Caco-2 (cell line): ENCODE measurements at regions not wholly inside any gene's neighbourhood (a gene's known extent, or its start where the extent isn't known, plus 50 kb on each side); places are given as distances from the start of the nearest gene placed in this dataset.

Experiments
- BruUV-seq: library from RNA; stranded (reverse); fragments of 400-500 nt; replicated peaks from 2 replicates; lab custom pipeline; 2021; lab: Mats Ljungman, UMichigan
- CTCF ChIA-PET: fragments of 300-600 bp; sonication (Branson Sonifier 250); formaldehyde crosslinking; loops from one replicate; lab custom pipeline; 2022; ENCODE audit warnings: antibody characterized with exemption; lab: Charles Lee
- POLR2A ChIA-PET: fragments of 300-600 bp; sonication (Branson Sonifier 250); formaldehyde crosslinking; loops from one replicate; lab custom pipeline; 2022; ENCODE audit warnings: antibody characterized with exemption; lab: Charles Lee
- DNase-seq, 2 experiments: peaks; one replicate each; pipeline versions ENCODE4 v3.0.0 to v3.0.0-alpha.2; 2020 to 2022
- H3K27me3 ChIP-seq: replicated peaks from 2 replicates; pipeline ENCODE4 v1.6.0; 2011; ENCODE audit warnings: low read length; ENCODE audit not compliant: control insufficient read depth, insufficient read depth
- H3K36me3 ChIP-seq: 2 replicates; pipeline ENCODE4 v1.5.1; 2011; ENCODE audit warnings: low read length; ENCODE audit not compliant: control insufficient read depth, insufficient read depth
- H3K4me1 ChIP-seq: fragments of 250-450 bp; sonication (Bioruptor Pico); 2 replicates; pipeline ENCODE4 v1.5.1; 2020; ENCODE audit warnings: mild to moderate bottlenecking
- H3K4me3 ChIP-seq: 2 replicates; pipeline ENCODE4 v1.5.1; 2011; ENCODE audit warnings: low read depth, mild to moderate bottlenecking, control low read depth, low read length
- H3K9me3 ChIP-seq: fragments of 250-450 bp; sonication (Bioruptor Pico); 2 replicates; pipeline ENCODE4 v1.5.1; 2020; ENCODE audit warnings: mild to moderate bottlenecking, moderate library complexity
- H3K27ac Mint-ChIP-seq: one replicate; pipeline ENCODE4 v1.8.0; 2022; ENCODE audit warnings: mixed read lengths; ENCODE audit not compliant: unreplicated experiment
- H3K27me3 Mint-ChIP-seq: one replicate; pipeline ENCODE4 v1.8.0; 2022; ENCODE audit warnings: mixed read lengths; ENCODE audit not compliant: insufficient read depth, unreplicated experiment
- H3K36me3 Mint-ChIP-seq: one replicate; pipeline ENCODE4 v1.8.0; 2022; ENCODE audit warnings: mild to moderate bottlenecking, mixed read lengths; ENCODE audit not compliant: insufficient read depth, unreplicated experiment
- H3K4me1 Mint-ChIP-seq: one replicate; pipeline ENCODE4 v1.8.0; 2022; ENCODE audit warnings: low read depth, mixed read lengths; ENCODE audit not compliant: unreplicated experiment
- H3K4me3 Mint-ChIP-seq: one replicate; pipeline ENCODE4 v1.8.0; 2022; ENCODE audit warnings: mild to moderate bottlenecking, moderate library complexity, mixed read lengths; ENCODE audit not compliant: unreplicated experiment
- H3K9me3 Mint-ChIP-seq: one replicate; pipeline ENCODE4 v1.8.0; 2022; ENCODE audit warnings: mixed read lengths; ENCODE audit not compliant: unreplicated experiment
- intact Hi-C: fragments of 100-400 bp; cut with micrococcal nuclease; formaldehyde crosslinking; loops from one replicate; pipeline ENCODE4 v1.10.0; 2022; ENCODE audit not compliant: unreplicated experiment
- TF ChIP-seq, protein P1 (sequence below), 2 experiments: fragments of 200-600 bp in 1 of 2; IDR thresholded peaks; 1 replicate in 1 of 2; 2 replicates in 1 of 2; pipeline versions ENCODE4 v1.5.1 to v1.8.0; 2011 to 2022; ENCODE audit warnings: antibody characterized with exemption in 1 of 2, control low read depth in 1 of 2, inconsistent platforms in 1 of 2, low read depth in 1 of 2, low read length in 1 of 2, mild to moderate bottlenecking in 1 of 2, moderate library complexity in 1 of 2; ENCODE audit not compliant: insufficient read depth in 1 of 2, severe bottlenecking in 1 of 2, unreplicated experiment in 1 of 2

DNA sequence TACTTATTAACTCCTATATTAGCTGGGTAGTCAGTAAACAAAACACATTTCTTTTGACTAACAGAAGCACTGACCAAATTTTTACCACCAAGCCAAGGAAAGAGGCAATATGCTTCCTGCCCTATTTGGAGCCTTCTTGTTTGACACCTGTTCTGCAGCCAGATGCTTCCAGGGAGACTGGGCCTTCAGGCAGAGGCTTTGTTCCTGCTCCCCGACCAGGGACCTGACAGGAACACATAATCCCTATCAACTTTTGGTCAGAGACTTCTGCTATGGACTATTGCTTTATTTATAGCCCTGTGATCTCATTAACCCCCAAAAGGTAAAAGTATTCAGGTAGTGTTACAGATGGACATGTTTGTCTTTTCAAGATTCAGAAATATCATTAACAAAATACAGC is 541.3 kb downstream of the NTRK3 start:
- Histone ChIP-seq H3K4me1 (no peaks in the 10 kb centered on the region), H3K36me3 (no peaks in the 10 kb centered on the region), H3K9me3 (no peaks in the 10 kb centered on the region), H3K4me3 (no peak overlapping the region), H3K27me3 (no peaks in the 10 kb centered on the region)
- peaks cover 18% of the 10 kb centered on the region for H3K27me3 Mint-ChIP-seq
- intact Hi-C loops = no loop called here
- TF ChIP-seq, protein P1, sequence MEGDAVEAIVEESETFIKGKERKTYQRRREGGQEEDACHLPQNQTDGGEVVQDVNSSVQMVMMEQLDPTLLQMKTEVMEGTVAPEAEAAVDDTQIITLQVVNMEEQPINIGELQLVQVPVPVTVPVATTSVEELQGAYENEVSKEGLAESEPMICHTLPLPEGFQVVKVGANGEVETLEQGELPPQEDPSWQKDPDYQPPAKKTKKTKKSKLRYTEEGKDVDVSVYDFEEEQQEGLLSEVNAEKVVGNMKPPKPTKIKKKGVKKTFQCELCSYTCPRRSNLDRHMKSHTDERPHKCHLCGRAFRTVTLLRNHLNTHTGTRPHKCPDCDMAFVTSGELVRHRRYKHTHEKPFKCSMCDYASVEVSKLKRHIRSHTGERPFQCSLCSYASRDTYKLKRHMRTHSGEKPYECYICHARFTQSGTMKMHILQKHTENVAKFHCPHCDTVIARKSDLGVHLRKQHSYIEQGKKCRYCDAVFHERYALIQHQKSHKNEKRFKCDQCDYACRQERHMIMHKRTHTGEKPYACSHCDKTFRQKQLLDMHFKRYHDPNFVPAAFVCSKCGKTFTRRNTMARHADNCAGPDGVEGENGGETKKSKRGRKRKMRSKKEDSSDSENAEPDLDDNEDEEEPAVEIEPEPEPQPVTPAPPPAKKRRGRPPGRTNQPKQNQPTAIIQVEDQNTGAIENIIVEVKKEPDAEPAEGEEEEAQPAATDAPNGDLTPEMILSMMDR (IDR thresholded peaks at IDR 0.05; ENCODE audit: insufficient read depth in 1 of 2, low read depth in 1 of 2, low read length in 1 of 2, severe bottlenecking in 1 of 2, unreplicated experiment in 1 of 2) = no peak
- H3K4me1 Mint-ChIP-seq = no peaks in the 10 kb centered on the region
- no peaks in the 10 kb centered on the region for H3K9me3 Mint-ChIP-seq
- no TSS peak for BruUV-seq
- CTCF ChIA-PET = no interaction called here
- no peak for DNase-seq
- H3K36me3 Mint-ChIP-seq = no peaks in the 10 kb centered on the region
- no peak overlapping the region for H3K27ac Mint-ChIP-seq
- POLR2A ChIA-PET = no interaction called here
- H3K4me3 Mint-ChIP-seq = no peak overlapping the region

DNA sequence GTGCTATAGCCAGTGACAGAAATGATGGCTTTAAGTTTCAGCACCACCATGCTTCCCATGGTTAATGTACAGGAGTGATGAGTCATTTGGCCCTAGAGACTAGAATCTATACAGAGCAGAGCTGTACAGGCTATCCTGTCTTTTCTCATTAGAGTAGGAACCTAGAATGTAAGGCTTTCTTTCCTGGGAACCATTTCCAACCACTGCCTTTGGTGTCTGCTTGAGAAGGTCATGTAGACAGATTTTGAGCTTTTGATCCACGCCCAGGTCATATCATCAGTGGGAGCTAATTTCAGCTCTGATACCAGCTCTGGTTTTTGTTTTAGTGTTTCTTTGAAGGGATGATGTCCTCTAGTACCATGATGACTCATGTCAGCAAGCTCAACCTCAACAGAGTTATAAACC is 543.1 kb downstream of the NTRK3 start:
- no peak overlapping the region for H3K4me3 ChIP-seq
- POLR2A ChIA-PET = no interaction called here
- DNase-seq = no peak
- Mint-ChIP-seq H3K27ac (no peak overlapping the region), H3K9me3 (no peaks in the 10 kb centered on the region), H3K27me3 (peaks cover 21% of the 10 kb centered on the region), H3K4me3 (no peak overlapping the region), H3K4me1 (no peaks in the 10 kb centered on the region), H3K36me3 (no peaks in the 10 kb centered on the region)
- H3K36me3 ChIP-seq = no peaks in the 10 kb centered on the region
- CTCF ChIA-PET = no interaction called here
- H3K27me3 ChIP-seq = no peaks in the 10 kb centered on the region
- no peaks in the 10 kb centered on the region for H3K4me1 ChIP-seq
- H3K9me3 ChIP-seq = no peaks in the 10 kb centered on the region
- intact Hi-C loops = no loop called here
- TF ChIP-seq, protein P1 (IDR thresholded peaks at IDR 0.05; ENCODE audit: insufficient read depth in 1 of 2, low read depth in 1 of 2, low read length in 1 of 2, severe bottlenecking in 1 of 2, unreplicated experiment in 1 of 2) = no peak
- no TSS peak for BruUV-seq

DNA sequence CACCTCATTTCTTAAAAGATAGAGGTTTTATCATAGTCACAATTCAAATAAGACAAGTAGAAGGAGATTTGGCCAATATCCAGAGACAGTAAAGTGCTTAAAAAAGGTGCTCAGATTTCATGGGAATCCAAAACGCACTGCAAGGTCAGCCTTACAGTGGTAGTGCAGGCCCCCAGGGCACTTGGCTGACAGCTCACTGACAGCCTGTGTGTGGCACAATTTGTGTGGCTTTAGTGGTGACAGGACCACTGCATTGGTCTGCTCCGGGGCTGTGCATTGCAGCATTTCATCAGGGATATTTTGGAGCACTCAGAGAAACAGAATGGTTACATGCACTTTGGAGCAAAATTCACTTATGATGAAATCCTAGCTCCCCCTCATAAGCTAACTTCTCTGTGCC is 544.3 kb downstream of the NTRK3 start:
- BruUV-seq = no TSS peak
- peaks cover 15% of the 10 kb centered on the region for H3K27me3 Mint-ChIP-seq
- DNase-seq = no peak
- Histone ChIP-seq H3K36me3 (no peaks in the 10 kb centered on the region), H3K27me3 (no peaks in the 10 kb centered on the region), H3K4me3 (no peak overlapping the region), H3K4me1 (no peaks in the 10 kb centered on the region), H3K9me3 (no peaks in the 10 kb centered on the region)
- H3K36me3 Mint-ChIP-seq = no peaks in the 10 kb centered on the region
- intact Hi-C loops = no loop called here
- no peak overlapping the region for H3K27ac Mint-ChIP-seq
- ChIA-PET POLR2A (no interaction called here), CTCF (no interaction called here)
- H3K4me3 Mint-ChIP-seq = no peak overlapping the region
- H3K9me3 Mint-ChIP-seq = no peaks in the 10 kb centered on the region
- TF ChIP-seq, protein P1 (IDR thresholded peaks at IDR 0.05; ENCODE audit: insufficient read depth in 1 of 2, low read depth in 1 of 2, low read length in 1 of 2, severe bottlenecking in 1 of 2, unreplicated experiment in 1 of 2) = no peak
- no peaks in the 10 kb centered on the region for H3K4me1 Mint-ChIP-seq
